ENCODE measurements at regions not wholly inside any gene's neighbourhood (a gene's known extent, or its start where the extent isn't known, plus 50 kb on each side); places are given as distances from the start of the nearest gene placed in this dataset.
"Not testable (repeated sequence)": the region's sequence is repeated elsewhere in the genome, so short reads cannot be mapped to it uniquely, and the experiment has no call there.

GRCh38 chr1:82065916-82066315, 265.2 kb downstream of the ADGRL2 start:
- no peak for DNase-seq

- no peak for DNase-seq
Measured at GRCh38 chr1:82064691-82065090, 264.0 kb downstream of the ADGRL2 start.

GRCh38 chr1:82062206-82062605, 261.5 kb downstream of the ADGRL2 start:
- DNase-seq, result no peak

GRCh38 chr1:82059959-82060358, 259.2 kb downstream of the ADGRL2 start:
- no peak for DNase-seq

- no peak for DNase-seq
Measured at GRCh38 chr1:82057011-82057410, 256.3 kb downstream of the ADGRL2 start.

- not testable (repeated sequence) for DNase-seq
Measured at GRCh38 chr1:82055375-82055774, 254.6 kb downstream of the ADGRL2 start.

- DNase-seq, result no peak
Measured at GRCh38 chr1:82052563-82052962, 251.8 kb downstream of the ADGRL2 start.

- DNase-seq, result no peak
Measured at GRCh38 chr1:82048596-82048995, 247.9 kb downstream of the ADGRL2 start.

- DNase-seq, result no peak
Measured at GRCh38 chr1:82045221-82045620, 244.5 kb downstream of the ADGRL2 start.

- DNase-seq, result no peak
Measured at GRCh38 chr1:82044536-82044935, 243.8 kb downstream of the ADGRL2 start.

- no peak for DNase-seq
Measured at GRCh38 chr1:82044111-82044510, 243.4 kb downstream of the ADGRL2 start.

- no peak for DNase-seq
Measured at GRCh38 chr1:82042306-82043060, 241.7 kb downstream of the ADGRL2 start.

Data from stimulated activated CD8-positive, alpha-beta memory T cell treated with anti-CD3 and anti-CD28 coated beads, Interleukin-4, amount 100 ng/mL, for 48 hours (primary cell).